MM.1S (cell line): ENCODE measurements at regions not wholly inside any gene's neighbourhood (a gene's known extent, or its start where the extent isn't known, plus 50 kb on each side); places are given as distances from the start of the nearest gene placed in this dataset.

Source experiments
- CTCF ChIP-seq: fragments of 300-600 bp; sonication (generic); IDR thresholded peaks from 2 replicates; pipeline ENCODE4 v1.5.1; 2016; ENCODE audit warnings: antibody characterized with exemption, low read length, mixed read lengths
- EZH2 ChIP-seq: fragments of 300-600 bp; sonication (generic); optimal IDR thresholded peaks from 2 replicates; pipeline ENCODE3; 2017; ENCODE audit warnings: low read depth, mild to moderate bottlenecking, antibody characterized with exemption, low read length, mixed read lengths

GRCh38 chr2:23292024-23292423 is 93.0 kb upstream of the KLHL29 start:
- no peak for TF ChIP-seq CTCF
- TF ChIP-seq EZH2, result no peak
